ENCODE measurements at regions not wholly inside any gene's neighbourhood (a gene's known extent, or its start where the extent isn't known, plus 50 kb on each side); places are given as distances from the start of the nearest gene placed in this dataset.

DNA sequence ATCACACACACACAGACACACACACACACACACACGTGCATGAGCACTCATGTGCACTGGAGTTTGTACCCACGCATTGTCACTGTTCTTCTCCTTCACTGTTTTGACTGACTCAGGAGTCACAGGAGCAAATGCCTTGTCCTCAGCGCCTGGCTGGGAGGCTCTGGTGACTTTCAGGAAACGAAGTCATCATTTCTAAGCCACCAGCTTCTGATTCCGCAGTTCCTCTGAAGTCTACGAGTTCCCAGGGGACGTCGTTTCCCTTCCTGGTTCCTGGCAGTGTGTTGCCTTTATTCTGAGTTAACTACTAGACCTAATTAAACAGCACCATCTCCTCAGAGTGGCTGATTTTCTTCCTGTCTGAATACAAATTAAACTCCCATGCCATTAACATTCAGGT lies 82.2 kb upstream of the PMEPA1 start:
- POLR2A ChIA-PET: no interaction called here
- H3K4me1 ChIP-seq (ENCODE audit: control insufficient read depth, insufficient read depth, low read length): no peaks in the 10 kb centered on the region
- H3K4me3 ChIP-seq: no peak overlapping the region
- TF ChIP-seq, protein P1, sequence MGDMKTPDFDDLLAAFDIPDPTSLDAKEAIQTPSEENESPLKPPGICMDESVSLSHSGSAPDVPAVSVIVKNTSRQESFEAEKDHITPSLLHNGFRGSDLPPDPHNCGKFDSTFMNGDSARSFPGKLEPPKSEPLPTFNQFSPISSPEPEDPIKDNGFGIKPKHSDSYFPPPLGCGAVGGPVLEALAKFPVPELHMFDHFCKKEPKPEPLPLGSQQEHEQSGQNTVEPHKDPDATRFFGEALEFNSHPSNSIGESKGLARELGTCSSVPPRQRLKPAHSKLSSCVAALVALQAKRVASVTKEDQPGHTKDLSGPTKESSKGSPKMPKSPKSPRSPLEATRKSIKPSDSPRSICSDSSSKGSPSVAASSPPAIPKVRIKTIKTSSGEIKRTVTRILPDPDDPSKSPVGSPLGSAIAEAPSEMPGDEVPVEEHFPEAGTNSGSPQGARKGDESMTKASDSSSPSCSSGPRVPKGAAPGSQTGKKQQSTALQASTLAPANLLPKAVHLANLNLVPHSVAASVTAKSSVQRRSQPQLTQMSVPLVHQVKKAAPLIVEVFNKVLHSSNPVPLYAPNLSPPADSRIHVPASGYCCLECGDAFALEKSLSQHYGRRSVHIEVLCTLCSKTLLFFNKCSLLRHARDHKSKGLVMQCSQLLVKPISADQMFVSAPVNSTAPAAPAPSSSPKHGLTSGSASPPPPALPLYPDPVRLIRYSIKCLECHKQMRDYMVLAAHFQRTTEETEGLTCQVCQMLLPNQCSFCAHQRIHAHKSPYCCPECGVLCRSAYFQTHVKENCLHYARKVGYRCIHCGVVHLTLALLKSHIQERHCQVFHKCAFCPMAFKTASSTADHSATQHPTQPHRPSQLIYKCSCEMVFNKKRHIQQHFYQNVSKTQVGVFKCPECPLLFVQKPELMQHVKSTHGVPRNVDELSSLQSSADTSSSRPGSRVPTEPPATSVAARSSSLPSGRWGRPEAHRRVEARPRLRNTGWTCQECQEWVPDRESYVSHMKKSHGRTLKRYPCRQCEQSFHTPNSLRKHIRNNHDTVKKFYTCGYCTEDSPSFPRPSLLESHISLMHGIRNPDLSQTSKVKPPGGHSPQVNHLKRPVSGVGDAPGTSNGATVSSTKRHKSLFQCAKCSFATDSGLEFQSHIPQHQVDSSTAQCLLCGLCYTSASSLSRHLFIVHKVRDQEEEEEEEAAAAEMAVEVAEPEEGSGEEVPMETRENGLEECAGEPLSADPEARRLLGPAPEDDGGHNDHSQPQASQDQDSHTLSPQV (IDR thresholded peaks at IDR 0.05): no peak
- H3K27me3 ChIP-seq (replicated peaks in 1 of 2; ENCODE audit: control insufficient read depth in 2 of 2, insufficient read depth in 2 of 2, low read length in 1 of 2): peaks cover 0 to 1% of the 10 kb centered on the region in 2 experiments; a peak in 1 of 4 replicates
- BruUV-seq (replicated peaks): no TSS peak
- DNase-seq (ENCODE audit: low read depth, low spot score) (no peak), FAIRE-seq (no peak), ATAC-seq (no peak)
- no peaks in the 10 kb centered on the region for H3K36me3 ChIP-seq (ENCODE audit: control insufficient read depth in 2 of 2, insufficient read depth in 2 of 2, low read length in 1 of 2)
- H3K79me2 ChIP-seq (ENCODE audit: control insufficient read depth, insufficient read depth, low read length): no peaks in the 10 kb centered on the region
- H3K9ac ChIP-seq (ENCODE audit: control insufficient read depth, insufficient read depth, low read length): no peak overlapping the region
- no peak overlapping the region for H3K4me2 ChIP-seq (ENCODE audit: control insufficient read depth, insufficient read depth)
- CTCF ChIA-PET: no interaction called here
- RAD21 ChIA-PET (ENCODE audit: unreplicated experiment): no interaction called here
- H3K9me3 ChIP-seq (replicated peaks; ENCODE audit: control insufficient read depth, insufficient read depth, low read length): no peaks in the 10 kb centered on the region
- SMC1A ChIA-PET (ENCODE audit: uncharacterized antibody, unreplicated experiment): no interaction called here
- no peaks in the 10 kb centered on the region for H4K20me1 ChIP-seq (ENCODE audit: control insufficient read depth, insufficient read depth)
- no peak overlapping the region for H2AFZ ChIP-seq (ENCODE audit: control insufficient read depth, low read depth, low read length)
- no peak overlapping the region for H3K27ac ChIP-seq (ENCODE audit: control insufficient read depth, insufficient read depth)
- in situ Hi-C loops (cut with MboI) (no loop called here), intact Hi-C loops (cut with micrococcal nuclease; ENCODE audit: unreplicated experiment) (no loop called here)
- WGBS (ENCODE audit: insufficient coverage, insufficient replicate concordance, low lambda C conversion rate, missing lambda C conversion rate): 19% methylated on average over 8 of the region's 8 CpGs

DNA sequence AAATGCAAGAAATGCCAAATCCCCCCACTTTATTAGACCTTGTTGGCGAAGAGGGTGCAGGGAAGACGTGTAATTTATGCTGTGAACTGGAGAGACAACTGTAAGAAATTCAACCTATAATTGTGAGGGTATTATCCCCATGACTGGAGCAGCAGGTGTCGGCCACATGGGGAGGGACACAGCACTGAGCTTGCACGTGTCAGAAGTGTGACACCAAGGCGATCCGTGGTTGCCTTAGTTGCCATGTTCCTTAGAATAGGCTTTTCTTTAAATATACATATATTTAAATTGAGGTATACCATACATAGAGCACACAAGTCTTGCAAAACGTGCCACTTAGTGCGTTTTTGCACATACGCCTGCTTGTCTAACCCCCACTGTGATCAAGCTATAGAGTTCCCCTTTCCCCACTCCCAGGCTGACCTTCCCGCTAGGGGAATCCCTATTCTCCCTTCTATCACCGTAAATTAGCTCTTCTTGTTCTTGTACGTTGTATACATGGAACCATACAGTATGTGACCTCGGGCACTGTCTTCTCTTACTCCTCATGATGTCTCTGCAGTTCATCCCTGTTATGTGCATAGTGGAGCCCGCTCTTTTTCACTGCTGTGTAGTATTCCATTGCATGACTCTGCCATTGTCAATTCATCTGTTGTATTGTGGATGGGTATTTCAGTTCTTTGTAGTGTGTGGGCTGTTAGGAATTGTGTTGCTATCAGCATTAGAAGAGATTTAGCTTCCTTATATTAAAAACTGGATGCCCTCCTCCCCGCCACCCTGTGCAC lies 81.6 kb upstream of the PMEPA1 start:
- H3K9ac ChIP-seq (ENCODE audit: control insufficient read depth, insufficient read depth, low read length): no peak overlapping the region
- H3K79me2 ChIP-seq (ENCODE audit: control insufficient read depth, insufficient read depth, low read length): no peaks in the 10 kb centered on the region
- ChIA-PET RAD21 (ENCODE audit: unreplicated experiment) (no interaction called here), POLR2A (no interaction called here), CTCF (no interaction called here), SMC1A (ENCODE audit: uncharacterized antibody, unreplicated experiment) (no interaction called here)
- H3K36me3 ChIP-seq (ENCODE audit: control insufficient read depth in 2 of 2, insufficient read depth in 2 of 2, low read length in 1 of 2): no peaks in the 10 kb centered on the region
- BruUV-seq (replicated peaks): no TSS peak
- intact Hi-C loops (cut with micrococcal nuclease; ENCODE audit: unreplicated experiment) (no loop called here), in situ Hi-C loops (cut with MboI) (no loop called here)
- no peak overlapping the region for H2AFZ ChIP-seq (ENCODE audit: control insufficient read depth, low read depth, low read length)
- no peak for FAIRE-seq
- H4K20me1 ChIP-seq (ENCODE audit: control insufficient read depth, insufficient read depth): no peaks in the 10 kb centered on the region
- H3K4me1 ChIP-seq (ENCODE audit: control insufficient read depth, insufficient read depth, low read length): no peaks in the 10 kb centered on the region
- no peak overlapping the region for H3K4me2 ChIP-seq (ENCODE audit: control insufficient read depth, insufficient read depth)
- no peak for DNase-seq (ENCODE audit: low read depth, low spot score)
- 24% methylated on average over 15 of the region's 15 CpGs for WGBS (ENCODE audit: insufficient coverage, insufficient replicate concordance, low lambda C conversion rate, missing lambda C conversion rate)
- ATAC-seq: no peak
- H3K27me3 ChIP-seq (replicated peaks in 1 of 2; ENCODE audit: control insufficient read depth in 2 of 2, insufficient read depth in 2 of 2, low read length in 1 of 2): peaks cover 0 to 1% of the 10 kb centered on the region in 2 experiments; a peak in 1 of 4 replicates
- H3K4me3 ChIP-seq: no peak overlapping the region
- no peak overlapping the region for H3K27ac ChIP-seq (ENCODE audit: control insufficient read depth, insufficient read depth)
- H3K9me3 ChIP-seq (replicated peaks; ENCODE audit: control insufficient read depth, insufficient read depth, low read length): no peaks in the 10 kb centered on the region
- TF ChIP-seq, protein P2, sequence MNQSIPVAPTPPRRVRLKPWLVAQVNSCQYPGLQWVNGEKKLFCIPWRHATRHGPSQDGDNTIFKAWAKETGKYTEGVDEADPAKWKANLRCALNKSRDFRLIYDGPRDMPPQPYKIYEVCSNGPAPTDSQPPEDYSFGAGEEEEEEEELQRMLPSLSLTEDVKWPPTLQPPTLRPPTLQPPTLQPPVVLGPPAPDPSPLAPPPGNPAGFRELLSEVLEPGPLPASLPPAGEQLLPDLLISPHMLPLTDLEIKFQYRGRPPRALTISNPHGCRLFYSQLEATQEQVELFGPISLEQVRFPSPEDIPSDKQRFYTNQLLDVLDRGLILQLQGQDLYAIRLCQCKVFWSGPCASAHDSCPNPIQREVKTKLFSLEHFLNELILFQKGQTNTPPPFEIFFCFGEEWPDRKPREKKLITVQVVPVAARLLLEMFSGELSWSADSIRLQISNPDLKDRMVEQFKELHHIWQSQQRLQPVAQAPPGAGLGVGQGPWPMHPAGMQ (IDR thresholded peaks at IDR 0.05; ENCODE audit: borderline replicate concordance): no peak
- TF ChIP-seq SIN3A (IDR thresholded peaks at IDR 0.05; ENCODE audit: low read depth, low read length) (no peak), TCF7 (IDR thresholded peaks at IDR 0.05; ENCODE audit: borderline replicate concordance) (no peak), RFX5 (IDR thresholded peaks at IDR 0.05; ENCODE audit: low read depth, low read length) (no peak), ETV6 (conservative IDR thresholded peaks at IDR 0.05 in 1 of 2, IDR thresholded peaks at IDR 0.05 in 1 of 2; ENCODE audit: borderline replicate concordance in 1 of 2, low read depth in 1 of 2) (no peak), NFYA (IDR thresholded peaks at IDR 0.05; ENCODE audit: borderline replicate concordance, low read depth, low read length) (no peak)
- TF ChIP-seq, protein P3, sequence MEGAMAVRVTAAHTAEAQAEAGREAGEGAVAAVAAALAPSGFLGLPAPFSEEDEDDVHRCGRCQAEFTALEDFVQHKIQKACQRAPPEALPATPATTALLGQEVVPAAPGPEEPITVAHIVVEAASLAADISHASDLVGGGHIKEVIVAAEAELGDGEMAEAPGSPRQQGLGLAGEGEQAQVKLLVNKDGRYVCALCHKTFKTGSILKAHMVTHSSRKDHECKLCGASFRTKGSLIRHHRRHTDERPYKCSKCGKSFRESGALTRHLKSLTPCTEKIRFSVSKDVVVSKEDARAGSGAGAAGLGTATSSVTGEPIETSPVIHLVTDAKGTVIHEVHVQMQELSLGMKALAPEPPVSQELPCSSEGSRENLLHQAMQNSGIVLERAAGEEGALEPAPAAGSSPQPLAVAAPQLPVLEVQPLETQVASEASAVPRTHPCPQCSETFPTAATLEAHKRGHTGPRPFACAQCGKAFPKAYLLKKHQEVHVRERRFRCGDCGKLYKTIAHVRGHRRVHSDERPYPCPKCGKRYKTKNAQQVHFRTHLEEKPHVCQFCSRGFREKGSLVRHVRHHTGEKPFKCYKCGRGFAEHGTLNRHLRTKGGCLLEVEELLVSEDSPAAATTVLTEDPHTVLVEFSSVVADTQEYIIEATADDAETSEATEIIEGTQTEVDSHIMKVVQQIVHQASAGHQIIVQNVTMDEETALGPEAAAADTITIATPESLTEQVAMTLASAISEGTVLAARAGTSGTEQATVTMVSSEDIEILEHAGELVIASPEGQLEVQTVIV (IDR thresholded peaks at IDR 0.05; ENCODE audit: borderline replicate concordance, partially characterized antibody): no peak

Data from GM12878 (cell line).